Activated T-helper 2 cell treated with anti-CD3 and anti-CD28 coated beads, Interferon-gamma antibody, Interleukin-2, Interleukin-4, amounts not matched to agents 10 μg/mL and 5 μg/mL and 100 μg/mL, durations not matched to agents 14 hours and 24 hours and 36 hours (primary cell): ENCODE measurements at regions not wholly inside any gene's neighbourhood (a gene's known extent, or its start where the extent isn't known, plus 50 kb on each side); places are given as distances from the start of the nearest gene placed in this dataset.

Experiments
- DNase-seq: peaks from one replicate; pipeline ENCODE4 v3.0.0; 2021; ENCODE audit warnings: low spot score
- H3K27ac Mint-ChIP-seq: one replicate; pipeline ENCODE4 v1.8.0; 2021; ENCODE audit warnings: mixed read lengths
- H3K27me3 Mint-ChIP-seq: one replicate; pipeline ENCODE4 v1.8.0; 2021; ENCODE audit warnings: low read depth, mixed read lengths
- H3K36me3 Mint-ChIP-seq: one replicate; pipeline ENCODE4 v1.8.0; 2021; ENCODE audit warnings: low read depth, mixed read lengths
- H3K4me1 Mint-ChIP-seq: one replicate; pipeline ENCODE4 v1.8.0; 2021; ENCODE audit warnings: low read depth, mixed read lengths
- H3K4me3 Mint-ChIP-seq: one replicate; pipeline ENCODE4 v1.8.0; 2021; ENCODE audit warnings: low read depth, mild to moderate bottlenecking, moderate library complexity, mixed read lengths
- H3K9me3 Mint-ChIP-seq: one replicate; pipeline ENCODE4 v1.8.0; 2021; ENCODE audit warnings: mixed read lengths
- intact Hi-C: fragments of 100-400 bp; cut with micrococcal nuclease; formaldehyde crosslinking; loops from one replicate; pipeline ENCODE4 v1.15.1; 2023

GRCh38 chr18:1475867-1476266, 571.2 kb downstream of the ADCYAP1 start:
- H3K36me3 Mint-ChIP-seq = no peaks in the 10 kb centered on the region
- intact Hi-C loops = no loop called here

GRCh38 chr18:1480309-1480708, 575.6 kb downstream of the ADCYAP1 start:
- H3K4me1 Mint-ChIP-seq = no peaks in the 10 kb centered on the region
- H3K36me3 Mint-ChIP-seq = no peaks in the 10 kb centered on the region
- H3K9me3 Mint-ChIP-seq = no peaks in the 10 kb centered on the region
- no peak for DNase-seq
- H3K4me3 Mint-ChIP-seq = no peak overlapping the region
- H3K27me3 Mint-ChIP-seq = no peaks in the 10 kb centered on the region
- H3K27ac Mint-ChIP-seq = no peak overlapping the region
- intact Hi-C loops = no loop called here

More at GRCh38 chr18:1475867-1476266, 571.2 kb downstream of the ADCYAP1 start:
- no peaks in the 10 kb centered on the region for H3K27me3 Mint-ChIP-seq
- no peak overlapping the region for H3K4me3 Mint-ChIP-seq
- no peaks in the 10 kb centered on the region for H3K4me1 Mint-ChIP-seq
- DNase-seq = no peak
- H3K27ac Mint-ChIP-seq = no peak overlapping the region
- no peaks in the 10 kb centered on the region for H3K9me3 Mint-ChIP-seq

- Mint-ChIP-seq H3K9me3 (no peaks in the 10 kb centered on the region), H3K36me3 (no peaks in the 10 kb centered on the region), H3K4me3 (no peak overlapping the region), H3K27ac (no peak overlapping the region), H3K4me1 (no peaks in the 10 kb centered on the region), H3K27me3 (no peaks in the 10 kb centered on the region)
- intact Hi-C loops = no loop called here
- DNase-seq = no peak
Observed at GRCh38 chr18:1481577-1481976, 576.9 kb downstream of the ADCYAP1 start.

- H3K4me3 Mint-ChIP-seq = no peak overlapping the region
- no peaks in the 10 kb centered on the region for H3K36me3 Mint-ChIP-seq
- H3K9me3 Mint-ChIP-seq = no peaks in the 10 kb centered on the region
- H3K4me1 Mint-ChIP-seq = no peaks in the 10 kb centered on the region
- no peak overlapping the region for H3K27ac Mint-ChIP-seq
- DNase-seq = no peak
- intact Hi-C loops = no loop called here
- no peaks in the 10 kb centered on the region for H3K27me3 Mint-ChIP-seq
Observed at GRCh38 chr18:1483385-1483784, 578.7 kb downstream of the ADCYAP1 start.

GRCh38 chr18:1487457-1487856, 582.8 kb downstream of the ADCYAP1 start:
- H3K9me3 Mint-ChIP-seq = no peaks in the 10 kb centered on the region
- H3K36me3 Mint-ChIP-seq = no peaks in the 10 kb centered on the region
- no peak for DNase-seq
- no peak overlapping the region for H3K4me3 Mint-ChIP-seq
- intact Hi-C loops = no loop called here
- no peak overlapping the region for H3K27ac Mint-ChIP-seq
- H3K4me1 Mint-ChIP-seq = no peaks in the 10 kb centered on the region
- no peaks in the 10 kb centered on the region for H3K27me3 Mint-ChIP-seq

GRCh38 chr18:1488394-1488793, 583.7 kb downstream of the ADCYAP1 start:
- no peak overlapping the region for H3K27ac Mint-ChIP-seq
- H3K4me1 Mint-ChIP-seq = no peaks in the 10 kb centered on the region
- DNase-seq = no peak
- intact Hi-C loops = no loop called here
- H3K36me3 Mint-ChIP-seq = no peaks in the 10 kb centered on the region
- H3K4me3 Mint-ChIP-seq = no peak overlapping the region
- H3K9me3 Mint-ChIP-seq = no peaks in the 10 kb centered on the region
- no peaks in the 10 kb centered on the region for H3K27me3 Mint-ChIP-seq

GRCh38 chr18:1488957-1489356, 584.3 kb downstream of the ADCYAP1 start:
- no peak overlapping the region for H3K27ac Mint-ChIP-seq
- no peaks in the 10 kb centered on the region for H3K4me1 Mint-ChIP-seq
- H3K27me3 Mint-ChIP-seq = no peaks in the 10 kb centered on the region
- no peak for DNase-seq
- no peaks in the 10 kb centered on the region for H3K36me3 Mint-ChIP-seq
- H3K9me3 Mint-ChIP-seq = no peaks in the 10 kb centered on the region
- H3K4me3 Mint-ChIP-seq = no peak overlapping the region
- intact Hi-C loops = no loop called here

- intact Hi-C loops = no loop called here
- no peaks in the 10 kb centered on the region for H3K36me3 Mint-ChIP-seq
- no peak overlapping the region for H3K4me3 Mint-ChIP-seq
- no peaks in the 10 kb centered on the region for H3K27me3 Mint-ChIP-seq
- no peak for DNase-seq
- no peaks in the 10 kb centered on the region for H3K4me1 Mint-ChIP-seq
- peaks cover 9% of the 10 kb centered on the region for H3K9me3 Mint-ChIP-seq
- H3K27ac Mint-ChIP-seq = no peak overlapping the region
Observed at GRCh38 chr18:1495387-1495786, 590.7 kb downstream of the ADCYAP1 start.

GRCh38 chr18:1496096-1496495, 591.4 kb downstream of the ADCYAP1 start:
- intact Hi-C loops = no loop called here
- Mint-ChIP-seq H3K4me3 (no peak overlapping the region), H3K4me1 (no peaks in the 10 kb centered on the region), H3K27ac (no peak overlapping the region), H3K9me3 (peaks cover 9% of the 10 kb centered on the region), H3K27me3 (no peaks in the 10 kb centered on the region), H3K36me3 (no peaks in the 10 kb centered on the region)
- no peak for DNase-seq

- no peak overlapping the region for H3K4me3 Mint-ChIP-seq
- H3K27me3 Mint-ChIP-seq = no peaks in the 10 kb centered on the region
- intact Hi-C loops = no loop called here
- H3K4me1 Mint-ChIP-seq = no peaks in the 10 kb centered on the region
- H3K36me3 Mint-ChIP-seq = no peaks in the 10 kb centered on the region
- no peak for DNase-seq
- H3K9me3 Mint-ChIP-seq = peaks cover 10% of the 10 kb centered on the region
- no peak overlapping the region for H3K27ac Mint-ChIP-seq
Observed at GRCh38 chr18:1498216-1498615, 593.5 kb downstream of the ADCYAP1 start.

GRCh38 chr18:1499265-1499664, 594.6 kb downstream of the ADCYAP1 start:
- H3K36me3 Mint-ChIP-seq = no peaks in the 10 kb centered on the region
- intact Hi-C loops = no loop called here
- no peak overlapping the region for H3K4me3 Mint-ChIP-seq
- no peaks in the 10 kb centered on the region for H3K27me3 Mint-ChIP-seq
- no peak for DNase-seq
- H3K4me1 Mint-ChIP-seq = no peaks in the 10 kb centered on the region
- H3K27ac Mint-ChIP-seq = no peak overlapping the region
- H3K9me3 Mint-ChIP-seq = peaks cover 12% of the 10 kb centered on the region

GRCh38 chr18:1503847-1504246, 599.2 kb downstream of the ADCYAP1 start:
- no peak for DNase-seq
- no peak overlapping the region for H3K27ac Mint-ChIP-seq
- H3K4me3 Mint-ChIP-seq = no peak overlapping the region
- H3K4me1 Mint-ChIP-seq = no peaks in the 10 kb centered on the region
- no peaks in the 10 kb centered on the region for H3K27me3 Mint-ChIP-seq
- peaks cover 3% of the 10 kb centered on the region for H3K9me3 Mint-ChIP-seq
- H3K36me3 Mint-ChIP-seq = no peaks in the 10 kb centered on the region
- intact Hi-C loops = no loop called here

- DNase-seq = no peak
- Mint-ChIP-seq H3K9me3 (peaks cover 9% of the 10 kb centered on the region), H3K27me3 (no peaks in the 10 kb centered on the region), H3K4me3 (no peak overlapping the region), H3K36me3 (no peaks in the 10 kb centered on the region), H3K27ac (no peak overlapping the region), H3K4me1 (no peaks in the 10 kb centered on the region)
- intact Hi-C loops = no loop called here
Observed at GRCh38 chr18:1505856-1506255, 601.2 kb downstream of the ADCYAP1 start.

GRCh38 chr18:1510542-1511179, 606.0 kb downstream of the ADCYAP1 start:
- Mint-ChIP-seq H3K4me3 (no peak overlapping the region), H3K9me3 (peaks cover 6% of the 10 kb centered on the region), H3K4me1 (no peaks in the 10 kb centered on the region), H3K27me3 (no peaks in the 10 kb centered on the region), H3K36me3 (no peaks in the 10 kb centered on the region), H3K27ac (no peak overlapping the region)
- no peak for DNase-seq
- intact Hi-C loops = no loop called here
